Activated CD4-positive, alpha-beta T cell treated with anti-CD3 and anti-CD28 coated beads, Interleukin-2, amount 50 U/mL, for 48 hours (primary cell): ENCODE measurements at regions not wholly inside any gene's neighbourhood (a gene's known extent, or its start where the extent isn't known, plus 50 kb on each side); places are given as distances from the start of the nearest gene placed in this dataset.

Source experiments
- DNase-seq, 2 experiments: peaks; one replicate each; pipeline ENCODE4 v3.0.0-alpha.2; 2020

DNA sequence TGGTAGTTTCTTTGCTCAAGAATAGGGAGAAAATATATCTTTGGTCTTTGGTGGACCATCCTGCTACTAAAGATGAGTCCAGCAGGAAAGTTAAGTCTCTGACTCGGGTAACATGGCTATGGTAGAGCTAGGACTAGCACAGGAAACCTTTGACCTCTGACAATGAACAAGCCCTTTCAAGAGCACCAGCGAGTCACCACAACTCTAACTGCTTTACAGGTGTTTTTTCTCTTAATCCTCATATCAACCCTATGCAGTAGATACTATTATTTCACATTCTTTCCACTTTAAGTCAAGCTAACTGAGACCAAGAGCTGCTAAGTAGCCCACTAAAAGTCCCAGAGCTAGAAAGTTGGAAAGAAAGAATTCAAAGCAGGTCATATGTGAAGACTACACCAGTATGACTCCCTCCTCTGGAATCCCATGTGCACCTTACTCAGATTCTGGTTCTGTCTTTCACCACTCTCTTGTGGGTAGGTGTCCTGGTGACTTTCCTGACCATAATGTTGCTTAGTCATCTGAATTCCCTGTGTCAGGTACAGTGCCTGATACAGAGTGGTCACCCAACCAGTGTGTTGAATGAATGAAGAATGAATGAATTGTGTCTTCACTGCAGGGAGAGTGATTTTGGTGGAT lies 53.8 kb upstream of the ME3 start:
- no peak for DNase-seq

- DNase-seq = no peak
Measured at GRCh38 chr11:86724137-86724536, 51.7 kb upstream of the ME3 start.

DNA sequence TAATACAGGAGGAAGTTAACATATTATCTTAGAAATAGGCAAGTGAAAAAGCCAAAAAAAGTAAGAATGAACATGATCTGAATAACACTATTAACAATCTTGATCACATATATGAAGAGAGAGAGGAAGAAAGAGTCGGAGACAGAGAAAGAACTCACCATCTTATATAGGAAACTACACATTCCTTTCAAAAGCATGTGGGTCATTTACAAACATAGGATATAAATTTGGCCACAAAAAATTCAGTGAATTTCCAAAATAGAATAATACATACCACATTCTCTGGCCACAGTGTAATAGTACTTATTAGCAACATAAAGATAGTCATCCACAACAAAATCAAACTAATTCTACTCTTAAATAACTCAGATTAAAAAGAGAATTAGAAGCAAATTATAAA lies 50.9 kb upstream of the ME3 start:
- DNase-seq = no peak

DNA sequence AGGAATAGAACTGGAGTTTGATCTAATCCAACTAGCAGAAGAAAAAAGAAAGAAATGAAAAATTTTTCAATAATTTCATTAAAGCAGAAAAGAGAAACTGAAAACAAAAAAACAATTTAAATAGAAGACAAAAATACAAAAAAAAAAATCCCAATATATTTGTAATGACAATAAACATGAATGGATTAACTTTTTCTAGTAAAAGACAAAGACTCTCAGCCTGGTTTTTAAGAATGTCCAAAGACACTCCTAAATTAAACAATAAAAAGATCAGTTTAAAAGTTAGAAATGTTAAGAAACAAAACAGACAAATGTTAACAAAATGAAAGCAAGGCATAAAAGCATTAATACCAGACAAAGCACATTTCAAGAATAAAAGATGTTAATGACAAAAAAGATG lies 50.3 kb upstream of the ME3 start:
- DNase-seq = no peak
